HCT116 (cell line): ENCODE measurements at regions not wholly inside any gene's neighbourhood (a gene's known extent, or its start where the extent isn't known, plus 50 kb on each side); places are given as distances from the start of the nearest gene placed in this dataset.

Source experiments
- EZH2 ChIP-seq: fragments of 200-600 bp; sonication (generic); IDR thresholded peaks from 2 replicates; pipeline ENCODE4 v1.6.1; 2017; ENCODE audit warnings: antibody characterized with exemption, mixed run types
- SIN3A ChIP-seq: IDR thresholded peaks from 2 replicates; pipeline ENCODE4 v1.6.1; 2012; ENCODE audit warnings: low read depth

DNA sequence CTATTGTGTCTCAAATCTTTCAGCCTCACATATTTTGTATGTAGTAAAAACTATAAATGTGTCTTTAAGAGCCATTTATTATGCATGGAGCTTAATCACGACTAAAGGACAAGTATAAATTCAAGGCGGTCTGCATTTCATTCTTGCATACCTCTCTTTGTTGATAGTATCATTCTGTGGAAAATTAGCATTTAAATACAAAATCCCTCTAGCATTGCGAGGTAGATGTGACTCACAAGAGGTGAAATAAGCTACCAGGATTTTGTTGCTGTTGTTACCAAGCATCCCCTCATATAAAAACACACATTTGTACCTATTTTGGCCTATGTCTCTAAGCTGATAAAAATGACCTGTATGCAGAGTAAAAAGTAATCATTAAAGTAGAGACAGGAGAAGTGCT is 537.4 kb upstream of the LUZP2 start:
- TF ChIP-seq EZH2 (no peak), SIN3A (no peak)
